GM21737 (cell line): ENCODE measurements at regions not wholly inside any gene's neighbourhood (a gene's known extent, or its start where the extent isn't known, plus 50 kb on each side); places are given as distances from the start of the nearest gene placed in this dataset.
"Not testable (repeated sequence)": the region's sequence is repeated elsewhere in the genome, so short reads cannot be mapped to it uniquely, and the experiment has no call there.

ENCODE experiments used
- ATAC-seq: cut with Tn5 transposase; IDR thresholded peaks from one replicate; pipeline ENCODE4 v1.9.1; 2021; ENCODE audit warnings: mild to moderate bottlenecking, moderate library complexity; ENCODE audit not compliant: unreplicated experiment

DNA sequence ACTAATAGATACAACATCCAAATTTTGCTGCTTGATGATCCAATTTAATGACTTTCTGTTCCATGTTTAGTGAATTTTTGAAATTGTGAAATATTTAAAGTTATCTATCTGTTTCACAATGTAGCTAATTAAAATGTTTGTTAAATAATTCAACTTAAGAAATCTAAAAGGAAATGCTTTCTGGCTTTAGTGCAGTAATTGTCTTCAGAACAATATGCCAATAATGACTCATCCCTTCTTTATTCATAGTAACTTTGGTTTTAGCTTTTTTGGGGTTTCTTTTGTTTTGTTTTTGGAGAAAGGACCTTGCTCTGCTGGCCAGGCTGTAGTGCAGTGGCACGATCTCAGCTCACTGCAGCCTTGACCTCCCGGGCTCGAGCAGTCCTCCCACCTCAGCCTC lies 479.2 kb upstream of the RGS6 start:
- ATAC-seq: no peak

DNA sequence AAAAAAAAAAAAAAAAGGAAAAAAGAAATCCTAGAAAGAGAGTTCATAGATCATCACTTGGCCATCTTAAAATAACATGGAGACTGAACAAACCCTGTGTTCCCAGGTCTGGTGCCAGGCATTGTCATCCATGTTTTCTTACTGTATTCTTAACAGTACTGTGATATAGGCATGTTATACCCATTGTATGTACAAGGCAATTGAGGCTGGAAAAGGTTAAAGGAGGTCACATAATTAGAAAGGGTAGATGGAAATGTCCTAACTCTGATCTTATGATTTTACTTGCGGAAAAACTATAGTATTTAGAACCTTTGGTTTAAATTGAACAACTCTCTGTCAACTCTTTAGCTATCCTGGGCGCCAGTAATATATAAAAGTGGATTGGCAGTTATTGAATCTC lies 478.2 kb upstream of the RGS6 start:
- no peak for ATAC-seq

DNA sequence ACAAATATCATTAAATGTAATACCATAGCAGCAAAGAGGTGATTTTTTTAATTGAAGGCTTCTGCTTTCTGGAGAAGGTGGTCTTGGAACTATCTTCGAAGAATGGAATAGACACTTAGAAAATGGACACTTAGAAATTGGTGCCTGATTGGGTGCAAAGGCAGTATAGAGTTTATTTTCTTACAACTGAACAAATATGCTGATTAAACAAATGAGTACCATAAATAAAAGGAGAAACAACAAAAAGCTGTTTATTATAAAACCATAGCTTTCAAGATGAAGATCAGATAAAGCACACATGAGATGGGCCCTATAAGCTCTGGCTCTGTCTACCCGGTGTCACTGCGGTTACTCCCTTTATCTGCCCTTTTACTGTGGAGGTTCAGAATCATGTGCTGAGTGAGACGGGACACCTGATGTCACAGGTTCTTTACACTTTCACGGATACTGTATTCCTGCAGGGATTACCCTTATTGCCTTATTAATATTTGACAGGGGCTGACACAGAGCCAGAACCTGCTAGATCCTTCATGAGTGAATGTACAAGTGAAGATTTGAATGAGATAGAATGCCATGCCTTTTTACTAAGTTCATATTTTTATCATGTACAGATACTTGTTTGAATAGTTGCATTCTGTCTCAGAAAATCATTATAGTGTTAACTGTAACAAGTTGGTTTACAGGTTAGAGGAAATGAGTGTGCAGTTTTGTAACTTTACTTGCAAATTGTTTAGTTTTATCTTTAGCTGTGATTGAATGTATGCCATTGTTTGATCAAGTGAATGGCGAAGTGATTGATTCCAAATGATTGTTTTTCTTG lies 477.5 kb upstream of the RGS6 start:
- ATAC-seq: no peak

DNA sequence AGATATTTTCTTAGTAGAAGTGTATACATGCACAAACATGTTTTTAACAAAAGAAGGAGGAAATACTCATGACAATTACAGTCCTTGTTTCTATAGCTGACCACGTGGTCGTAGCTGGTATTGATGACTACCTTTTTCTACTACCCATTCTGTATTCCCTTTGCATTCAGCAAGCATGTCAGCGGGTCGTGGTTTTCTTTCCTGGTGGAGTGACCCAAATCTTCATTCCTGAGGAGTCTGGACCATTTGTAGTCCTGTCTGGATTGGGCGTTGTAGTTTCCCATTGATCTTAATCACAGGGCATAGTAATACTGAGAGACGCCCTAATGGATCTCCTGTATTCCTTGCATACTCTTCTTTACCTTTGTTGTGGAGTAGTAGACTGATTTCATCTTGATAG lies 472.1 kb upstream of the RGS6 start:
- no peak for ATAC-seq

DNA sequence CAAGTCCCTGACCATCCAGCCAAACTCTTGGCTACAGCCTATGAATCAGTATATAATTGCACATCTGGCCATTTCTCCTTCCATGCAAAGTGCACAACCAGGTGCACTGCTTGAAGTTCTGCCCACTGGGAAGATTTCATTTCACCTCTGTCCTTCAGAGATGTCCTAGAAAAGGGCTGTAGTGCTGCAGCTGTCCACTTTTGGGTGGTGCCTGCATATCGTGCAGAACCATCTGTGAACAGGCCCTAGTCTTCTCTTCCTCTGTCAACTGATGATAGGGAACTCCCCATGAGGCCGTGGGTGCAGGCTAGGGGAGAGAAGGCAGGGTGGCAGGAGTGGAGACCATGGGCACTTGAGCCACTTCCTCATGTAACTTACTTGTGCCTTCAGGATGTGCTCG lies 470.6 kb upstream of the RGS6 start:
- ATAC-seq: not testable (repeated sequence)

DNA sequence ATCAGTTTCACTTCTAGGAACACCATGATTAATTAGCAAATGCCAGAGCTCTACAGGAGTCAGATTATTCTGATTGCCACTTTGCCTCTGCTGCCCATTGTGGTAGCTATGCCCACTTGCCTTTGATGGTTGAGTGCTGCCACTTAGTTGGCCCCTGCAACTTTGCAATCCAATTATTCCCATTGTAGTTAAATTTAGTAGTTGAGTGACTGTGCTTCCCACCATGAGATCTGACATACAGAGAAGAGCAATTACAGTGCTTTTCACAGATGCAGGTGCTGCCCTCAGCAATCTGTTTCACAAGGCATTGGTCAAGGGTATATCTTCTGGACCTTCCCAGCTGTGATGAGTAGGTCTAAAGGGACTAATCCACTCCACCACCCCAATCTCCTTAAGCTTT lies 468.4 kb upstream of the RGS6 start:
- ATAC-seq: no peak

DNA sequence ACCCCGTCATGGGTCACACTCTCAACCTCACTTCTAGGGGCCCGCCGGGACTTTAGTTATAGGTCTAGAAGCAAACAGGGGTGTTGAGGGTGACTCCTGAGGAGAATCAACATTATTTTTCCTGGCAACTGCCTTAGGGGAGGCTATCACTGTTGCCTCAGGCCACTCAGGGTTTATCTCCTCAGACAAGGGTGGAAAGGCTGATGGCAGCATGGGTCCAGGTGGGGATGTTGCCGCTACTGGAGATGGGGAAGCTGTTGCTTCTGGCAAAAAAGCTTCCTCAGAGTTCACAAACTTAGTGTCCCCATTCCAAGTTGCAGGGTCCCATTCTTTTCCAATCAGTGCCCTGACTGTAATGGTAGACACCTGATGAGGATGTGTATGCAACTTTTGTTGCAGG lies 467.4 kb upstream of the RGS6 start:
- ATAC-seq: no peak

DNA sequence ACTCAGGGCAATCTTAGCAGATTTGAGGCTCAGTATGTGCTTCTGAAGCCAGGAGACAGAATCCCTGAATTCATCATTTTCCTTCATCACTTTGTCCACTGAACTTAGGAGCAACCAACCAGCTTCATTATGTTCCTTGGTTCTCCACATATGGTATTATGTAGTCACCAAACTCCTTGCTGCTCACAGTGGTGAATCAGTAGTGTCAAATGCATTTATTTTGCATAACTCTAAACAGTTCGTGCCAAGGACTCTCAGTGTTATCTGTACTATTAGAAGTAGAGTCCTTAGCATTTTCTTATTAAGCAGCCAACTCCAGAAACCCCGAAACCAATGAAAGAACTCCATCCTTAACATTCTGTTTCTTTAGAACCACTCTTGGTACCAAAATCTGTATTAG lies 466.9 kb upstream of the RGS6 start:
- ATAC-seq: no peak

DNA sequence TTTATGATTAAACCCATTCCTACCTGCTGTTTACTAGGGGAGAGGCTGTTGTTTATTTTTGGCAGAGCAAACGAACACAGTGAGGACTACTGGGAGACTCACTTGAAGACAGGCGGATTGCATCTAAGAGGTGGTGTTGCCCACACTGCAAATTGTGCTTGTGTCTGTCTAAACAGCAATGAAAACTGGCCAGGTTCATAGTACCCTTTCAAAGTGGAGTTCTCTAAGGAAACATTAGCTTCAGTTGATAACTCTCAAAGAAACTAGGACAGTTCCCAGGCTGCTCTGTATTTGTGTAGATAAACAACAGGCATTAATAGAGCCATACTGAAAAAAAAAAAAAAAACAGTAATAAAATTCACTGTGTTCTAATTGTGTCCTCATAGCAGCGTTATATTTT lies 466.0 kb upstream of the RGS6 start:
- ATAC-seq: no peak

DNA sequence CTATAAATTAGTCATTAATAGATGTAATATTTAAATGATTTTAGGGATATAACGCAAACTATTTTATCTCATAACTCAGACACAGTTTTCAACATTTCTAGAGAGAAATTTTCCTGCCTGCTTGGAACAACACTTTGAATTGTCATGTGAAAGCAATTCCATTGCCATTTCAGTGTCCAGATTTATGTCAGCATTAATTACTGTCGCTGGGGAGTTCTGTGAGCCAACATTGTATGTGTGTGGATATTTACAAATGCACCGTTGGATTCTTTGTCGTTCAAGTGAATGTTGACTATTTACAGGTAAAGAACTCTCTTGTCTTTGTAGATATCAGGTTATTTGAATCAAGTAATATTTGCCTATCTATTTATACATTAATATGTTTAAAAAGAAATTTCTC lies 465.3 kb upstream of the RGS6 start:
- no peak for ATAC-seq

DNA sequence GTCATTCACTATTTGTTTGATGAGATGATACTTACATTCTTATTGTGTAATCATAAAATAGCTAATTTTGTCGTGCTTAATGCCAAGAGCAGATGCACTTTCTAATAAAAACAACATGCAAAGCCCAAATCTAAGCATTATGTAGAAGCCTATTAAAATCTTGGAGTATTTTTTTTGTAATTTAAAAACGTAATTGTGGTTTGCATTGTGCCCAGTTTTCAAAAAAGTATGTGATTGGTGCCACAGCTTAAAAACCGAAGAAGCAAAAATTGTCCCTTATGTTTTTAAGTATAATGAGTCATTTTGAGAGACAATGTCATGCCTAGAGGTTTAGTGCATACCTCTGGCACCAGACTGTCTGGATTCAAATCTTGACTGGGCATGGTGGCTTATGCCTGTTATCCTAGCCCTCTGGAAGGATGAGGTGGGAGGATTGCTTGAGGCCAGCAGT lies 464.8 kb upstream of the RGS6 start:
- no peak for ATAC-seq

DNA sequence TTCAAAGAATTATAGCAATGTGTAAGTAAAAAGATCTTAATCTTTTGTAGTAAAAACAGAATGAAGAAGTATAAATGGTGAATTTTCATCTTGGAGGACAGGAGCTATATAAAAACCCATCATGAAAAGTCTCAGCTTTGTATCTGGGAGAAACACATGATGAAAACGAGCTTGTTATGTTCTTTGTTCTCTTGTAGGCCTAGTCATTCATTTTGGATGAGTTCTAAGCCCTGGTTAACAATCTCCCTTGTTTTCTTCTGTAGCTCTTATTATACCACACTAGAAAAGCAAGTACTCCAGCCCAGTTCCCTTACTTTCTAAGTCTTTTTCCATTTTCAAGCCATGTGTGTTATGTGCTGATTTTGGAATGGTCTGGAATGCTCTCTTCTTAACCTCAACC lies 463.5 kb upstream of the RGS6 start:
- no peak for ATAC-seq

DNA sequence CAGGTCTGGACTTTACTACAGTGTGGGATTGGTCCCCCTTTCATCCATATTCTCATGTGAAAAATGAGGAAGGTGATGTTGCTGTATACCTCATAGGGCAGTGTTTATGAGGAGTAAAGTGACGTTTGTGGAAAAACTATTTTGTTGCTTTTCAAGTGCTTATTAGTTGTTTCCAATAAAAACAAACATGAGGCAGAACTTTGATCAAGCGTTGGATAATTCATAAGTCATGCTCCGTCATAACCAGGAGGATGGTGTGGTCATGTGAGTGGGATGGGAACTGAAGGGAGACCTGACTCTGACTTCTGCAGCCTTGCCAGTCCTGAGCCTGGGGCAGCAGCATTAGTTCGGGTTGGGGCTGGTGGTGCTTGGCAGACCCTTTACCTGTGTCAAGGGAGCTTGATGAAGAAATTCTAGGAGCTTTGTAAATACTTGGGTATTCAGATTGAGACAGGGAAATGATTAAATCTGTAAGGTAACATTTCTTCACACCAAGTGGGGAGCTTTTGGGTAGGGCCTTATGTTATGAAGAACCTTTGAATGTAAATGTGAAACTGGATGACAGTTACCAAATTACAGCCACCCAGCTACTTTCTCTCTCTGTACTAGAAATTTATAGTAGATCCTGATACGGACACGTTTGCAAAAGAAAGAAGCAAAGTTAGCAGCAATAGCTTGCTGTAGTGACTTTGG lies 462.4 kb upstream of the RGS6 start:
- no peak for ATAC-seq

DNA sequence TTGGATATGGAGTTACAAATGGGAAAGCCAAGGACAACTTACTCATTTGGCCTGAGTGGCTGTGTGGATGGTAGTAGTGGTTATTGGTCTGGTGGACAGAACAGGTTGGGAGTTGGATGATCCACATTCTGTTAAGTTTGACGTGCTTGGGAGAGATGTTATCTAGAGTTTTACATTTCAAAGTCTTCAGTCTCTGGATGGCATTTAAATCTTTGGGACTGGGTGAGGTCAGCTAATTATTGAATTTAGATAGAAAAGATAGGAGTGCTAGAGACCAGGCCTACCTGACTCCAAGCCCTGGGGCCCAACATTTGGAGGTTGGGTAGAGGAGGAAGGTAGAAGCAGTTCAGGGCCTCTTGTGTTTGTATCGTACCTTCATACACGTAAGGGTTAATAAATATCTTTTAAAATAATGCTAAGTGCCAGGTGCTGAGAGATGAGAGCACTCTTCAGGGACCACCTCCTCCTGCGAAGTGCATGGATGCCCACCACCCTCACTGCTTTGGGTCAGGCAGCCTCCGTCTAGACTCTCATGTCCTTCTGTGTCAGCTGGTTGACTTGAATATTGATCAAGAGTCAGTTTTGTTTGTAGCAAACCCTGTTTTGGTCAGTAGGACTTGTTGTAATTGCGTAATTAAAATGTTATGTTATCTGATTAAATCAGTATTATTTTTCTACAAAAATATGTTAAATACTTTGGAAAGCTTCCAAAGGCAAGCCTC lies 460.4 kb upstream of the RGS6 start:
- no peak for ATAC-seq

DNA sequence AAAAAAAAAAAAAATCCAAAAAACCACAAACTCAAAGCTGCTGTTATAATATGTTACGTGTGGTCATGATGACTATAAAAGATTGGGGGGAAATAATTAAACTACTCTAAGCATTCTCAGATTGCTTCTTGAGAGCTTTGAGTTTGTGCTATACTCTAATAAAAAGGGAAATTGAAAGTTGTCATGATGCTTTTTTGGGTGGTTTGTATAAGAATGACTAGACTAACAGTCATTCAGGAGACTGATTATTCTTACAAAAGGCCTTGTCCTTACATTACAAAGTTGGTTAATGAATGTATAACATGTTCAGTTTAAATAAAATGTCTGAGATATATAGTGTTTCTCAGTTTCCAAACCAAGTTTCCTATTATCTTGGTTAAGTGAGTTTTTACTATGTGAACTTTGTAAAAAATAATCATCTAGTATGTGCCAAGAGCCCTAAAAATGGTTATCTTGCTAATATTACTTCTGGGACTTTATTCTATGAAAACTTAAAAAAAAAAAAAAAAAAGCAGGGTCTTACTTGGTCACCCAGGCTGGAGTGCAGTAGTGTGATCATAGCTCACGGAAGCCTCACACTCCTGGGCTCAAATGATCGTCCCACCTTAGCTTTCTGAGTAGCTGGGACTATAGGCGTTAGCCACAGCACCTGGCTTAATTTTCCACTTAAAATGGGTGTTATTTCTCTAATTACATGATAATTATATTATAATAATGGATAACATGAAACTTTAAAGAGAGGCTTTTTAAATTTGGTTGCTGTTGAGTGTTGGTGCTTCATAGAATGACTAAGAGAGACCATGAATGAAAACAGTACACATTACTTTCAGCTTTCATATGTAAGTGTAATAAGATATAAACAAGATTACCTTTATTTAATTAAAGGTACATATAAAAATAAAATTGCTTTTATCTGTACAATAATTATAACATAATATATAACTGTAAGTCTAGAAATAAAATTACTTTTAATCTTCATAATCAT lies 459.6 kb upstream of the RGS6 start:
- peak; percentile 50 for ATAC-seq

DNA sequence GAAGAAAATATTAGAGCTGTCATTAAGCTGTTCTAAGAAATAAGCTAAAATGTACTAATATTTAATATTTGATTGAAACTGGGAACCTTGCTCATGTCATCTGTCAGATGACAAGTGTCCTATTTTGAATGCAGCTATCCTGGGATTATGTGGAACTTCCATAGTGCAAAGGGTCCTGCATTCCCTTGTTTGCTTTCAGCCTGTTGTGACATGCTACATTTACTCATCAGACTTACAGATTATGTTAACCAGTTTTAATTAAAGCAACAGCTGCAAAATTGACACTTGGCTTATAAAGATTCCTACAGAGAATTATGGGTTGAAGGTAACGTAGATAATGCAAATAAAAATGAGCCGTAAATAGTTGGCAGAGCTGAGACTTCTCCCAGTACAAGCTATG lies 458.4 kb upstream of the RGS6 start:
- ATAC-seq: no peak

DNA sequence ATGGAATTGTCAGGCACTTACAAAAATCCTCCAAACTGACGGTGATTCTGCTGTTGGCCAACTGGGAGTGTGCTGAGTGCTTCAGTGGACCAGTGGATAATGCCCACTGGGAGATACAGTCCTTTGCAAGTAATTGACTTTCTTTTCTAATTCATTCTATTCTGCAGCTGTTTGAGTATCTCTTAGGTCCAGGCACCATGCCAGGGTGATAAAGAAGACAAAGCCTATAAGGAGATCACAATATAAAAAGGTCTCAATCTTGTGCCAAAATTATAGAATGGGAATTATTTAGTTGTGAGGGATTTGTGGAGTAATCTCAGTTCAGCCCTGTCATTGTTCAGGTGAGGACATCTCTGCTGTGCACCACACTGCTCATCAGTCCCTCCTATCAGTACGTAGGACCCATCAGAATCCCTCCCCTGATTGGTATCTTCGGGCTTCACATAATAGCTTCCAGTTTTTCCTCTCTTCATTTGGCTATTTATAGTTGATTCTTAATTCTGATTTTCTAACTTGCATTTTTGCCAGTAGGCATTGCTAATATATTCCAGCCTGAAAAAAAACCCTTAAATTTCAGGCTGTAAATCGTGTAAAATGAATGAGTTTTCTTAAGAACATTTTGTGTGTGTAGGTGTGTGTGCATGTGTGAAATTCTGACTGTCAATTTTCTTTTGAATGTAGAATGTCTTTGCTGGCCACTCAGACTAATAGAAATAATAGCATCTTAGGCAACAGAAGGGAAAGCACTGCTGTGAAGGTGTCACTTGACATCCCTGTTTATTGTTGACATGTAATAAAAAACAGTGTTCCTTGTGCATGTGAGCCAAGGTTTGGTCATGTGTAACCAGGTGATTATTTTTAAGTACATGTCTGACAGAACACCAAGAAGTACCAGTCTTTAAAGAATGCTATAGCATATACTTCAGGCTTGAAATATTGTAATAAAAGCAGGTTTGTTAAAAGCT lies 457.6 kb upstream of the RGS6 start:
- no peak for ATAC-seq

DNA sequence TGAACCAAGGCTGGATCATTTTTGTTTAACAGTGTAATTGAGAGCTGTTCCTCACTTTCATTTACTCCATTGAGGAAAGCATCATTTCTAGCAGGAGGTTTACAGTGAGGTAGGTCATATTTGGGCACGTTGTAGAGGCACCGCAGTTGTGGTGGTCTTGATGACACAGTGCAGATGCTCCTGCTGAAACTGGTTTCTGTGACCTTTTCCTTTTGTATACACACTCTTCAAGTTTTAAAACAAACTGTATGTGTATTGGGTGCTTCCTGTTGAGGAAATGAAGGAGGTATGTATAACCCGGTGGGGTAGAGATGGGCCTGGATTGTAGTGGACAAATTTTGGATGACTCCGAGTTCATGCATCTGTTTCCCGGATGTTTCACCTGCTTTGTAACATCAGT lies 456.3 kb upstream of the RGS6 start:
- no peak for ATAC-seq

DNA sequence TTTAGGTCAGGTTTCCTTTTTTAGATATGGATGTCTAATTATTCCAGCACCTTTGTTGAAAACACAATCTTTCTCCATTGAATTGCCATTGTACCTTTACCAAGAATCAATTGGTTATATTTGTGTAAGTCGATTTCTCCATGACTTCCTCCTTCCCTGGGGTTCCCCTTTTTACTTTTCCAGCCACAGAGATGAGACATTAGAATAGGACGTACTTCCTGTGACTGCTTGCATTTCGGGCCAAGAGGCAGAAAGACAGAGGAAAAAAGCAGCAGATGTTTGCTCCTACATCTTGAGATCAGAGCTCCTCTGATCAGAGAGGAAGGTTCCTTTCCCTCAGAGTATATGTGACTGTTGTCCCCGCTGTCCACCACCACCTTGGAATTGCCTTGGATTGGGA lies 453.7 kb upstream of the RGS6 start:
- ATAC-seq: no peak
